ENCODE measurements at regions not wholly inside any gene's neighbourhood (a gene's known extent, or its start where the extent isn't known, plus 50 kb on each side); places are given as distances from the start of the nearest gene placed in this dataset.
"Not testable (repeated sequence)": the region's sequence is repeated elsewhere in the genome, so short reads cannot be mapped to it uniquely, and the experiment has no call there.

GRCh38 chr18:39611381-39612100, 2045.9 kb upstream of the CELF4 start:
- DNase-seq (ENCODE audit: low spot score) = no peak

DNA sequence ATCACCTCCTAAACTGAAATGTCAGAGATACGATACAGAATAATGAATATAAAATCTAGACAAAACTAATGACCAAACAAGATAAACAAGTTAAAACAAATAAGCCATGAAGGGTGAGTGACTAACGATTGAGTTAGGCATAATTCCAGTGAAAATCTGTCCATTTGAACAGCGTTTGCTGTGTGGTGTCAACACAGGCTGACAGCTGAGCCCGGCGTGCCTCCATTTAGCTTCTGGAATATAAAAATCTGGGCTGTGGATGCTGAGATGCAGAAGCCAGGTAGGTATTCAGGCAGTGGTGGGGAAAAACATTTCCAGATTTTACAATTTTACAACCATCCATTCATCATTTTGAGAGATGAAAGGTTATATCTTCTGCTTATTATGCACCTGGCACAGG, 2041.4 kb upstream of the CELF4 start:
- DNase-seq (ENCODE audit: low spot score) = no peak

- DNase-seq (ENCODE audit: low spot score) = no peak
These were observed 2039.2 kb upstream of the CELF4 start for GRCh38 chr18:39604836-39605235.

DNA sequence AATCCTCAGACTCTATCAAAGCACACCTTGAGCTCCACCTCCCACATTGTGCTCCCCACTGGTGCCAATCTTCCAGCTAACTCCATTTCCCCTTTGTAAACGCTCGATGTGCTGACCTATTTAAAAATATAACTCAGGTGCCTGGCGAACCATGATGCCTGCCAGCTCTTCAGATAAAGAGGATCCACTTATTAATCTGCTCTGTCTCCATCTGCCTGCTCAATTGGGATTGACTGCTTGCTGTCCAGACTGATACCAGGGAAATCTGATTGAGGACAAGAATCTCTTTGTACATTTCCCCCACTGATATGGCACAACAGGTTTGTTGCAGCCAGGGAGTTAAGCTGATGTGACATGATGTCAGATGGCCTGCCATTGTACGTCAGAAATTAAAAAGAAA, 2036.5 kb upstream of the CELF4 start:
- no peak for DNase-seq (ENCODE audit: low spot score)

GRCh38 chr18:39600894-39601293, 2035.3 kb upstream of the CELF4 start:
- DNase-seq (ENCODE audit: low spot score) = no peak

DNA sequence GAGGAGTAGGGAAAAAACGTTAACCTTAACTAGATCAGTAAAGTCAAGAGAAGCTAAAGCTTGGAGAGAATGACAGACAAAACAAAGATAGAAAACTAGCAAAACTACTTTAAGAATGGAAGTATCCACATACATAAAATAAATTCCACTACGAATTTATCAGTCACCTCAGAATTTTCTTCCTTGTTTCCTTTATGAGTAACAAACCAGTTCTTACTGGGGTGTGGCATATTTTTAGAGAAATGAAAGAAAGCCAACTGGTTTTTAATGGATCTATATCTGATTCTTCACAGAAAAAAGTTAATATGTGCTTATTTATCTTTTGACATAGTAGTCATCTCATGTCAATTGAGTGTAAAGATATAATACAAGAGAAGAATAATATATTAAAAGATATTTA, 2033.7 kb upstream of the CELF4 start:
- DNase-seq (ENCODE audit: low spot score) = no peak

GRCh38 chr18:39596891-39597290, 2031.3 kb upstream of the CELF4 start:
- DNase-seq (ENCODE audit: low spot score) = no peak

GRCh38 chr18:39596221-39596620, 2030.6 kb upstream of the CELF4 start:
- DNase-seq (ENCODE audit: low spot score) = no peak

DNA sequence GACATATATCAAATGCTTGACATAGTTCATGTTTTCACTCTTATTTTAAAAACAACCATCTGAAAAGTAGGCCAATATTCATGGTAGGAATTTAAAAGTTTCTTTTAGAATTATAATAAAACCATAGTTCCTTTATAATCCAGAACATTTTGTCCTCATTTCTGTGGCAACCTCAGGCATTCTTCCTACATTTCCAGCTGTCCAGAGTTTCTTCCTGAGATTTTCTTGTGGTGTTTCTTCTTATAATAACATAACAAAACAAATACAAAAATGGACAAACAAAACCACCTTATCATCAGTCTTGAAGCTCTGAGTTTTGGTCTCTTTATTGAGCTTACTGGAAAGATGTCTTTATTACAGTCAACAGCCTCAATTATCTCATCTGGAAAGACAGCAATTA, 2028.6 kb upstream of the CELF4 start:
- no peak for DNase-seq (ENCODE audit: low spot score)

DNA sequence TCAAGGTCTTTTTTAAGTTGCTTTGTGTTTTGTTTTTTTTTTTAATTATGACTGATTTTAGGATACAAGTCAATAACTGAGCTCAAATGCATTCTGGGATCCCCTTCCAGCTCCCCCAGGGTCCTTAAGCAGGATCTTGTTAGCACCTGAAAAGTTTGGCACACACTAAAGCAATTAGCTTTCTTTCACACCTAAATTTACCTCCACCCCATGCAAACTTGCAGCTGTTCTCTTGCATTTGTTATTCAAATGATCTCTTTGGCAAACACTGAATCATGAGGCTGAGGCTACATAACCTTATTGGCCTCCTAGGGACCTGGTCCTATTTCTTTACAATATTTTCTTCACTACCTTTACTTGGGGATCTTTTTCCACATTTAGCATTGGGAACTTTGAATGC, 2026.1 kb upstream of the CELF4 start:
- no peak for DNase-seq (ENCODE audit: low spot score)

- DNase-seq (ENCODE audit: low spot score) = no peak
These were observed 2023.9 kb upstream of the CELF4 start for GRCh38 chr18:39589496-39589895.

DNA sequence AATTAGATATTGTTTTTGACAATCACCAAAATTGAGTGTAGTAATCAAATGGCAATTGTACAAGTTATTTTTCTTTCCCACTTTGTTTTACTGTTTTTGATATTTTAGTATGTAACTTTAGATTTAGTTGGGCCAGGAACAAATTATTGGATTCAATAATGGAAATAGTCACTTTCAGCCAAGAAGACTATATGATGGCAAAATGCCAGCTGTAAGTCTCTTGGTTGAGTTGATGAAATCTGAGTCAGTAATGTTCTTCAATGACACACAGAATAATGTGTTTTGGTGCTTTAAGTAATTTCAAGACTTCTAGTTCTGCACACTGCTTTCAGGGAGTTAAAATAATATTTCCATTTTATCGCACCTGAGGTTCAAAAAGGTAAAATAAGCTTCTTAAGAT, 2022.0 kb upstream of the CELF4 start:
- no peak for DNase-seq (ENCODE audit: low spot score)

DNA sequence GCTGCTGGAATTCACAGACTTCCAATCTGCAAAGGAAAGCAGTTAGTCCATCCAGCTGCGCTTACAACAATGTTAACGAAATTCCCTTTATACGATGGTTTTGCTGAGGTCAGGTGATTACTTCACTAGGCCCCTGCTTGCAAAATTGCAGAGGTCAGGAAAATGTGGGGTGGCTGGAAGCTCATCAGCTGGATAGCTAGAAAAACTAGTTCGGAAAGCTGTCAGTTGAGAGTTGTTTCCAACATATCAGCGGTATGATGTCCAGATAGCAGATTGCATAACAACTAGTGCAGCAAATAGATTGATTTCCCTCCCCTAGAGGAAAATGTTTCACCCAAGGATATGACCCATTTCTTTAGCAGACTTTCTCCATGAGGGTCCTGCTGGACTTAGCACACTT, 2021.1 kb upstream of the CELF4 start:
- no peak for DNase-seq (ENCODE audit: low spot score)

GRCh38 chr18:39574897-39575296, 2009.3 kb upstream of the CELF4 start:
- DNase-seq (ENCODE audit: low spot score) = no peak

DNA sequence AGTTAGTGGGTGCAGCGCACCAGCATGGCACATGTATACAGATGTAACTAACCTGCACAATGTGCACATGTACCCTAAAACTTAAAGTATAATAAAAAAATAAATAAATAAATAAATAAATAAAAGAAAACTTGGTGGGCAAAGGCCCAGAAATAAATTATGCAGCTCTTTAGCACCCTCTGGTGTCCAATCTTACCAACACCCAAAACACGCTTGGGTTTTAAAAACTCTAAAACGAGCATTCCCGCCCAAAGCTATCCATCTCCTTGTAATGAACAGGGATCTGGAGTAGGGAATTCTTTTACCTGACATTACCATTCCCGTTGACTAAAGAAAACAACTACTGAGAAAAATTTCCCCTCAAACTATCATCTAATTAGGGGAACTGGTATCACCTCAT, 2005.9 kb upstream of the CELF4 start:
- DNase-seq (ENCODE audit: low spot score) = no peak

DNA sequence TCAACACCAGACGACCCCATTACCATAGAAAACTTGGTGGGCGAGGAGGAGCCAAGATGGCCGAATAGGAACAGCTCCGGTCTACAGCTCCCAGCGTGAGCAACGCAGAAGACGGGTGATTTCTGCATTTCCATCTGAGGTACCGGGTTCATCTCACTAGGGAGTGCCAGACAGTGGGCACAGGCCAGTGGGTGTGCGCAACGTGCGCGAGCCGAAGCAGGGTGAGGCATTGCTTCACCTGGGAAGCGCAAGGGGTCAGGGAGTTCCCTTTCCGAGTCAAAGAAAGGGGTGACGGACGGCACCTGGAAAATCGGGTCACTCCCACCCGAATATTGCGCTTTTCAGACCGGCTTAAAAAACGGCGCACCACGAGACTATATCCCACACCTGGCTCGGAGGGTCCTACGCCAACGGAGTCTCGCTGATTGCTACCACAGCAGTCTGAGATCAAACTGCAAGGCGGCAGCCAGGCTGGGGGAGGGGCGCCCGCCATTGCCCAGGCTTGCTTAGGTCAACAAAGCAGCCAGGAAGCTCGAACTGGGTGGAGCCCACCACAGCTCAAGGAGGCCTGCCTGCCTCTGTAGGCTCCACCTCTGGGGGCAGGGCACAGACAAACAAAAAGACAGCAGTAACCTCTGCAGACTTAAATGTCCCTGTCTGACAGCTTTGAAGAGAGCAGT, 2000.1 kb upstream of the CELF4 start:
- DNase-seq (ENCODE audit: low spot score) = not testable (repeated sequence)

GRCh38 chr18:39564716-39565115, 1999.1 kb upstream of the CELF4 start:
- DNase-seq (ENCODE audit: low spot score) = no peak

GRCh38 chr18:39561126-39561525, 1995.5 kb upstream of the CELF4 start:
- no peak for DNase-seq (ENCODE audit: low spot score)

GRCh38 chr18:39558658-39559057, 1993.1 kb upstream of the CELF4 start:
- no peak for DNase-seq (ENCODE audit: low spot score)

- DNase-seq (ENCODE audit: low spot score) = no peak
These were observed 1989.9 kb upstream of the CELF4 start for GRCh38 chr18:39555496-39555895.

GRCh38 chr18:39550701-39551100, 1985.1 kb upstream of the CELF4 start:
- DNase-seq (ENCODE audit: low spot score) = no peak

GRCh38 chr18:39549144-39549543, 1983.5 kb upstream of the CELF4 start:
- DNase-seq (ENCODE audit: low spot score) = no peak

- no peak for DNase-seq (ENCODE audit: low spot score)
These were observed 1966.1 kb upstream of the CELF4 start for GRCh38 chr18:39531659-39532058.

DNA sequence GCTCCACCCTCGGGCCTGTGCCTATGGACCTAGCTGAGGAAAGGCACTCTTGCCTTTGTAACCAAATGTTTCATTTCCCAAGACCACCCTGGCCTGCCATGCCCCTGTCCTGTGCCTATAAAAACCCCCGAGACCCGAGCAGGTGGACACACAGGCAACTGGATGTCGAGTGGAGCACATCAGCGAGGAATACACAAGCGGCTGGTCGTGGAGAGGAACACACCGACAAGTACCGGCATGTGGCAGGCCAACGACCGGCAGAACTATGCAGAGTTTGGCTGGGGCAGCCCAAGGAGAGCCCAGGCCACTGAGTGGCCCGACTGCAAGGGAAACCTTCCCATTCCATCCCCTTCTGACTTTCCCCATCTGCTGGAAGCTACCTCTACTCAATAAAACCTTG, 1963.8 kb upstream of the CELF4 start:
- DNase-seq (ENCODE audit: low spot score) = no peak
